Left lobe of liver (tissue), 2 donors: ENCODE measurements at regions not wholly inside any gene's neighbourhood (a gene's known extent, or its start where the extent isn't known, plus 50 kb on each side); places are given as distances from the start of the nearest gene placed in this dataset.
"Not testable (repeated sequence)": the region's sequence is repeated elsewhere in the genome, so short reads cannot be mapped to it uniquely, and the experiment has no call there.

Source experiments
- ATAC-seq: fragments of 200-7000 bp; cut with Tn5 transposase; one replicate; pipeline ENCODE4 v1.9.1; 2020; ENCODE audit warnings: mild to moderate bottlenecking, moderate library complexity
- DNase-seq: peaks from one replicate; pipeline ENCODE4 v3.0.0-alpha.2; 2020; ENCODE audit warnings: low spot score
- donor health status: DM: no; HTN: no; CAD: no; lungs with moderate emphysema.
- donor health status: DM: no; HTN: yes; CAD: no.

DNA sequence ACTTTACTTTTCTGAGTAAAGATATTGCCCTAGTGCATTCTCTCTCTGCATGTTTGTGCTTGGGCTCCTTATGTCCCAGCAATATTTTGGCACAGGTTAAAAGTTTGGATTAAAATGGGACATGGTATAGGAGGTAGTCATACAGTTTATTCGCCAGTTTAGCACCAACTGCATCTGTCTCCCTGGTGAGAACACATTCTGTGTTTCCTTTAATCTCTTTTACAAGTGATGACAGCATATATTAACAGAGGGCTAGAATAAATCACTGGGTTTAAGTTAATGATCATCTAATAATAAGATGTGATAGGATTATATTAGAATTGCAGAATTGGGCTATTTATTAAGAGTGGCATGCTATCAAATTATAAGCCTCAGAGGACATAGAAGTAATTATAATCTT lies 550.1 kb downstream of the LRRC70 start:
- no peak for ATAC-seq

DNA sequence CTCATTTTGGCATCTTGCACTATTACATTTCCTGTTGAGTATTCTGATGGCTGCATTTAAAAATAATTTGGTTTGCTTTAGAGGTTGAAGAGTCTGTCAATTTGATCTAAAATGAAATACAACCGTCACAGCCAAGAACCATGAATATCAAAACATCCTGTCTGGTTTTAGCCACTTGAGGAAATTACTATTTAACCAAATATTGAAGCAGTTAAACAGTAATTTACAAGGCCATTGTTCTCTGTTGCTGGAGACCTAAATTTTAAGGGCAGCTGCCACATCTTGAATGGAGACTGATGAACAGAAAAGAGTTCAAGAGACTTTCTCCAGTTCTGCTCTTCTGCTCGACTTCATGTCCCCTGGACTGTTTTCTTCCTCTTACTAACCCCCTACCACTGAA lies 549.4 kb downstream of the LRRC70 start:
- no peak for ATAC-seq
- no peak for DNase-seq

More for the DNA sequence above, 550.1 kb downstream of the LRRC70 start:
- DNase-seq, result no peak

DNA sequence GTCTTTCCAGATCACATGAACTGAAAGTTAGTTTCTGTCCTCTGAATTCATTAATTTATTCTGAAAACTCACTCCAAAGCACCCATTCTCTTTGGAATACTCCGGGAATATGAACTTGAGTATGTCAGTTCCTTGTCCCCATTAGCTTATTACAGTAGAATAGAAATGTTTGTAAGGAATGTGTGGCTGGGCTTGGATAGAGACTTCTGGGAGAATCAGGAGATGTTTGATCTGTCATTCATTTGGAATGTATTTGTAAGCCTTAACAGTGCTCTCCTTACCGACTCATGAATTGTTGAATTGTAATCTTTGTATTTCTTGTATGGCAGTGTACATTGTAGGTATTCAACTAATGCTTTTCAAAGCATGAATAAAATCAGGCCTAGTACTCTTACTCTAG lies 548.4 kb downstream of the LRRC70 start:
- no peak for ATAC-seq

DNA sequence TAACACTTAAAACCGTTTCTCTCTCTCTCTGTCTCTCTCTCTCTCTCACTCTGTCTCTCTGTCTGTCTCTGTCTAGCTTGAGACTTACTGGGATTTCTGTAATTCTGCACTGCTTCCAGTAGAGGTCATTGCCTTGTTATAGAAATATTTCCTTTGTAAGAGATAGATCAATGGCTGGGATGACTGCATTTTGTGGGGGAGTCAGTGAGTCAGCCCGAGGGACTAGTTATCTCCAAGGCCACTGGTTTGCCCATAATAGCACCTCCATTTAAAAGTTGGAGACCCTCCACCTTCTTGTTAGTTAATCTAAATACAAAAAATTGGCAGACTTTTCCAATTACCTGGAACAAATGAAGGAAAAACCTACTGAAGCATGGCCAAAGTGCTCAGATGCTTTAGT lies 547.2 kb downstream of the LRRC70 start:
- peak; percentile 95 for ATAC-seq
- no peak for DNase-seq

More for the DNA sequence above, 548.4 kb downstream of the LRRC70 start:
- no peak for DNase-seq

DNA sequence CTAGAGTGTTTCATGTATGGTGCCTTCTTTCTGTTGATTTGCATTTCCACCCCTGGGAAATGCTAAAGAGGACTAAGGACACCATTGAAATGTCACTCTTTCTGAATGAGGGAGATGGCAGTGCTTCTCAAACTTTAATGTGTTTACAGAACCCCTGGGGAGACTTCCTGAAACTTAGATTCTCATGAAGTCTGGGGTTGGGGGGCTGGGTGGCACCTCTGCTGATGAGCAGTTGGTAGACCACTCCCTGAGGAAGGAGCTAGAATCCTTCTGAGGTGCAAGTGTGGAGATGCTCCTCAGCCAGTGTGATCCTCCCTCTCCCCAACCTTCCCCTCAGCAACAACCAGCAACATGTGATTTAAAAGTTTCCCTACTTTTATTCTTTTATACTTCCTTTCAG lies 546.8 kb downstream of the LRRC70 start:
- DNase-seq (no peak), ATAC-seq (no peak)

DNA sequence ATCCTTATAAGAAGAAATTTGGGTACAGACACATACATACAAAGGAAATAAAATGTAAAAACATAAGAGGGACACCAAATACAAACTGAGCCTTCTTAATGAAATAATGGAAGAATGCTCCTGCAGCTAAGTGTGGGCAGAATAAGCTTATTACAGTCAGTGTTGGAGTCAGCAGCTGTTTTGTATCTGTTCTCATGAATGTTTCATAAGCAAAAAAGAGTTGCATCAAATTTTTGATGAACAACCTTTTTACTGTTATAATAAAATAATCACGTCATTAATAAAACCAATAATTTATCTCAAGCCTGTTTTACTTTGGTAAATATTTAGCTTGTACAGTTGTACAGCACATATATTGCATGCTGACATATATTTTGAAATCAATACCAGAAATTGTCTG lies 545.6 kb downstream of the LRRC70 start:
- DNase-seq (no peak), ATAC-seq (no peak)

DNA sequence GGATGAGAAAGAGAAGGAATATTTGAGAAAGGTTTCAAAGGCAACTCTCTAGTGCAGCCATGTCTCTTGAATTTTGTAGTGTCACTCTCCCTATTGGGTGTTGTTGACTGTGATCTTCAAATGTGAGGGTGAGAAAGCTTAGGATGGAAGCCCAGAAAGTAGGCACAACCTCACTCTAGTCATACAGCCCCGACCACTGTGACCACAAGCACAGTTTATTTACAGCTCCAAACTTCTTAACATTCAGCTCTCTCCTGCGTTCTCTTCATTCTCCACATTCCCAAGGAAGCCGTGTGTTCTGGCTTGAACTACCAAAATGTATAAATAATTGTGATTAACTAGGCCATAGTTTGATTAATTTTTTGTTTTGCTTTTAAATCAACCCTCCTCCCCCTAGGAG lies 542.9 kb downstream of the LRRC70 start:
- ATAC-seq (no peak), DNase-seq (no peak)

DNA sequence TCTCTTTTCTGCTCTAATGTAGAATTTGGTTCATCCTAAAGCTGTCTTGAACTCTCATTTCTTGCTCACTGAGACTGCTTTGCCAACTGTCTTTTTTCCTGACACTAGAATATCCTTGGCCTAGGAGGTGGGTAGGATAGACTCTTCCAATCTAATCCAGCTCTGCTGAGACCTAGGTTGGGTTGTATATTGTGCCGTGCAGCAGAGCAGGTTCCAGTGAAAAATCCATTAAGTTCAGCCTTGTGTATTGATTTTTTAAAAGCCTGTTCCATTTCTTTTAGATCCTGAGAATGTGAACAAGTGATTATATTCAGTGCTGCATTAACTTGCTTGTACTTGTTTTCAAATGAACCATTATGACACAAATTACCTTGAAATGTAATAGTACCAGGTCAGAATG lies 539.6 kb downstream of the LRRC70 start:
- ATAC-seq (no peak), DNase-seq (no peak)

DNA sequence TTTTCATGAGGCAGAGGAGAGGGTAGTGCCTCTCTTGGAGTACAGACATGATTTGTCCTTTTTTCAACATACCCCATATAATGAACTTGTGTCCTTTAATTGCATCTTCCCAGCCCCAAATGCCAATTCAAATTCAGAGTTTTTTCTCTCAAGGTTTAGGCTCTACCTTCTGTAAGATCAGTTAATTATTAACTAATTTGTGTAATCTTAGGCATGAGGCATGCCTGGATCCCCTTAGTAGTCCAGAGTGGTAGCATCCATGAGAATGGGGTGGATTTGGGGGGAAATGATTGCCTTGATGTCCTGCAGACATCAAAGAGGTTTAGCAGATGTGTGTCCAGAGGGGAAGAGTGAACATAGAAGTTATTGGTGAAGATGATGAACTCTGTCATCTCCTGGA lies 533.3 kb downstream of the LRRC70 start:
- ATAC-seq (peak; percentile 67), DNase-seq (no peak)

DNA sequence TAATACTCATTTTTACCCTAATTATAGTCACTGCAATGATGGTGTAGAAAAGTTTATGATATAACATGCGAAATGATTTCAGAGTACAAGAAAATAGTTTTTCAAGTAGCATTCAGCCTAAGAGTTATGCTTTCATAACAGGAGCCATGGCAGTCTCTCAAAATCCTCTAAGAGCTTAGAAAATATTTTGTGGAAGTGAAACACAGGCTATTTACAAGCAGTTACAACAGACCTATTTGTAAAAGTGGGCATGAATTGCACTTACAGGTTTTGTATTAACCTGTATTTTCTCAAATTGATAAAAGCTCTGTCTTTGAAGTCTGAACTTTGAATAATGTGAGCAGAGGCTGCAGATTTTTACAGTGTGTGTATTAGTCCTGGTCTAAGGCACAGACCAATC lies 523.3 kb downstream of the LRRC70 start:
- DNase-seq (no peak), ATAC-seq (no peak)

DNA sequence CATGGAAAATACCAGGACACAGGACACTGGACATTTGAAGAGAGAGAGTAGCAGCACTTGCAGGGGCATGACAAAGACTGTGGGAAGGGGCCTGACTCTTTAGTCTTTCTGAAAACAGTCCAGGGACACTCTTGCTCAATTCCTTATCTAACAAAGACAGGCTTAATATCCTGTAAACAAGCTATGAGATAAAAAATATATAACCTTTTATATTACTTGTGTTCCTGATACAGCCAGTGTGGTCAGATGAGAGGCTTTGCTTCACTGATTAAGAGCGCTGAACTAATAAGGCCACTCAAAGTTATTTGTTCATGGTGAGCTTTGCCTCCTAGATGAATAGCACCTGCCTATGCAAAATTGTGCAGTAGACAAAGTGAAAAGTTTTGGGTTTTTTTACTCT lies 518.7 kb downstream of the LRRC70 start:
- DNase-seq (no peak), ATAC-seq (no peak)

DNA sequence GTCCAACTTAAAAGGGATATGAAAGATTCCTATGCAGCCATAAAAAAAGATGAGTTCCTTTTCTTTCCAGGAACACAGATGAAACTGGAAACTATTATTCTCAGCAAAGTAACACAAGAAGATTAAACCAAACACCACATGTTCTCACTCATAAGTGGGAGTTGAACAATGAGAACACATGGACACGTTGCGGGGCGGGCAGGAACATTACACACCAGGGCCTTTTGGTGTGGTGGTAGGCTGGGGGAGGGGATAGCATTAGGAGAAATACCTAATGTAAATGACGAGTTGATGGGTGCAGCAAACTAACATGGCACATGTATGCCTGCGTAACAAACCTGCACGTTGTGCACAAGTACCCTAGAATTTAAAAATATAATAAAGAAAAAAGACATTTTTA lies 516.1 kb downstream of the LRRC70 start:
- ATAC-seq, result no peak
- no peak for DNase-seq

DNA sequence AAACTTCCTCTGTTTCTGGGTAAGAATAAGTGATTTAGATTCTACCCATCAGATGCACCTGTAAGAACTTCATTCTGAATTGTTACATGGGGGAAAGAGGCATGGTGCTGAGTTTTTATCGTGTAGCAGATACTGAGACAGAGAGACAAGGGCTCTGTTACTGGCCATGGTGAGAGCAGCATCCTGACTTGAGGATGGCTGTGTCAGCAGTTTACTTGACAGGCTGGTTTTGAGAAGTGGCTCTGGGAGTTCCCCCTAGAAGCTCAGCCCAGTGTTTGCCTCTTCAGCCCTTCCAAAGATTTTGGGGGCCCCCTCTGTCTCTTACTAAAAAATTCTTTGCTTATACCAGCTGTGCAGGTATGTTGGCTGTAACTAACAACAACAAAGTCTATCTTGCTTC lies 510.5 kb downstream of the LRRC70 start:
- DNase-seq (no peak), ATAC-seq (no peak)

DNA sequence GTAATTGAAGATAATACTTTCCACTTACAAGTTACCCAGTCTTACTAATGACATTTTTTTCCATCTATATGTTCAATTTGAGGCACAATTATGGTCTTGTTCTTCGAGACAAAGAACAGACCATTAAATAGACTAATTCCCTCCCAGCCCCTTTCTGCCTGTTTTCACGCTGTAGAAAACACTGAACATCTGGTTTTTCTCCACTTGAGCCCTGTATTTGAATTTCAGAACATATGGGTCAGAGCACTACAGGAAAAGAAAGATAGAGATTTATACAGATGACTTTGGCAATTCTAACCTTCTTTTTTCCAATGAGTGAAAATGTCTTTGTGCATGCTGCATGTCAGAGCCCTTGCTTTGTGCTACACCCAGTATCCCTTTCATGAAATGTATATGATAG lies 506.9 kb downstream of the LRRC70 start:
- ATAC-seq (no peak), DNase-seq (no peak)

DNA sequence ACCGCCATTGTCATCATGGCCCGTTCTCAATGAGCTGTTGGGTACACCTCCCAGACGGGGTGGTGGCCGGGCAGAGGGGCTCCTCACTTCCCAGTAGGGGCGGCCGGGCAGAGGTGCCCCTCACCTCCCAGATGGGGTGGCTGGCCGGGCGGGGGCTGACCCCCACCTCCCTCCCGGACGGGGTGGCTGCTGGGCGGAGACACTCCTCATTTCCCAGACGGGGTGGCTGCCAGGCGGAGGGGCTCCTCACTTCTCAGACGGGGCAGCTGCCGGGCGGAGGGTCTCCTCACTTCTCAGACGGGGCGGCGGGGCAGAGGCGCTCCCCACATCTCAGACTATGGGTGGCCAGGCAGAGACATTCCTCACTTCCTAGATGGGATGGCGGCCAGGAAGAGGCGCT lies 505.1 kb downstream of the LRRC70 start:
- not testable (repeated sequence) for ATAC-seq, DNase-seq

DNA sequence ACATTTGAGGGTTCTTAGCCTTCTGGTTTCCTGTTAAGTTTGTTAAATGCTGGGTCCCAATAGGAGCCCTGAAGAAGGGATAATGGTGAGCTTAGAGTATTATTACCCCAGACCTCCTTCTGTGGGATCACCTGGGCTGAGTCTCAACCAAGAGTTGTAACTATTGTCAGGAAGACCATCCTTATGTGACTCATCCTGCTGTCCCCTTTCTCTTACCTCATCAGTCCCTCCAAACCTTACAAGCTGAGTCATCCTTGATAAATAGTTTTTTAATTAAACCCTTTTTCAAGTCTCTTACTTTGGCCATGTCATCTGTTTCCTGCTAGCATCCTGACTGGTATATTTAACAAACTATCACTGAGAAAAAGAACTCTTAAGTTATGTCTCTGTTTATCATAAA lies 502.8 kb downstream of the LRRC70 start:
- ATAC-seq, result no peak

DNA sequence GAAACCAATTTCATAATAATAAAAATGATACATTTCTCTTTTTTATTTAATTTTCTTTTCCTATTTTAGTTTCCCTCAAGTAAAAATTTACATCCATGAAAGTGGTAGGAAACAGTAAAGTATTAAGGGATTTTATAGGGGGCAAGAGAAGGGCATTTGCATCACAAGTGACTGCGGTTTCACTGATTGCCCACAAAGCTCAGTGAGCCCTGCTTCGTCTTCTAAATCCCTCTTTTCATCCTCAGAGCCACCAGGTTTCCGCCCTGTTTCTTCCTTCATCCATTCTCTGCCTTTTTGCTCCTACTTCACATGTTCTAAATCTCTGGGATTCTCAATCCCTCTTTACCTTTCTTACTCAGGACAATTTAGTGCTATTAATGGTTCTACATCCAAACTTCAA lies 491.4 kb downstream of the LRRC70 start:
- ATAC-seq (no peak), DNase-seq (no peak)

More for the DNA sequence above, 502.8 kb downstream of the LRRC70 start:
- DNase-seq, result no peak

DNA sequence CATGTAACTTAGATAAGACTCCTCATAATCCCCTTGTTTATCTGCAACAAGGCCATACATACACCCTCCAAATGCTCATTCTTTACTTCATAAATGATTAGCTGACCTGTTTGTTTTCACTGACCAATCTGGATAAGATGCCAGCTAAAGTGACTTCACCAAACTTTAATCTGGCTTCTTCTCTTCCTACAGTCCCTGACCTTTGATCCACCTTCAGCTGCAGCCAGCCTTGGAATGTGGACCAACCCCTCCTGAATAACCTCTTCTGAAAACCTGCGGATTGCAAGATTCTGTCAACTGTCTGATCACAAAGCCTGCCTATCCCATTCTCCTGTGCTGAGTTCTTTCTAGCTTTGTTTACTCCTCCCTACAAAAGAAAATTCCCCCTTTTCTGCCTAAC lies 476.8 kb downstream of the LRRC70 start:
- no peak for ATAC-seq
- no peak for DNase-seq

DNA sequence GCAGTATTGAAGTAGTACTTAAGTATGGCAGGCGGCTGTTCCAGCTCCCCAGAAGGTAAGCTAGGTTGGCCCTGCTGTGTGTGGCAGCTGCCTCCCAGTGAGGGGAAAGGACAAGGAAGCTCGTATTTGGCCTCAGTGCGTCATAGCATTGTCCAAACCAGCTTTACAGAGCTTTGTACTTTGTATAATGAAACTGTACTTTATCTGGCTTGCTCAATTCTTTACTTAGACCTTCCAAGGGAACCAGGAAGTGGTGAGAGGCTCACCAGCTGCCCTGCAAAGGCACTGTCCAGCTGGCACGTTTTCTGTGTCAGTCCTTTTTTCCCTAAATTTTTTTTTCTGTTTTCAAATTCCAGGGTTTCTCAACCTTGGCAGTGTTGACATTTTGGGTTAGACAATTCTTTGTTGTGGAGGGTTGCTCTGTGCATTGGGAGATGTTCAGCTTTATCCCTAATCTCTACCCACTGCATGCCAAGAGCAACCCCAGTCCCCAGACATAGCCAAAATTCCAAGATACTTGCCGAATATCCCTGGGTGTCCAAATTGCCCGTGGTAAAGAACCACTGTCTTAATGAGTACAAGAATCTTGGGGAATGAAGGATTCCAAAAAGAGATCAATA lies 474.5 kb downstream of the LRRC70 start:
- DNase-seq (peak; percentile 52), ATAC-seq (peak; percentile 98)

DNA sequence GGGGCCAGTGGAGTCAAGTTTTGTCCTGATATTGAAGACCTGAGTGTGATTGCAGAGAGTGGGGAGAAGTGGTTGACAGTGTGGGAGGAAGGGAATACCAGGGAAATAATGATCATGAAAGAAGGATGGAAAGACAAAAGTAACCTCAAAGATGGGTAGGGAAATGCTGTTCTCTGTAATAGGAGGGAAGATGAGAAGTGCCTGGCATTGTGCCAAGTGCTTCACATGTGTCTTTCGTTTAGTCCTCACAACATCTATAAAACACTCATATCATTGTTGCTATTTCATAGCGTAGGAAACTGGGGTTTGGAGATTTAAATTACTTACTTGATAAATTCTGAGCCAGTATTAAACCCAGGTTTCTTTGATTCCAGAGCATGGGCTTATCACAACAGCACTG lies 472.3 kb downstream of the LRRC70 start:
- DNase-seq, result no peak

DNA sequence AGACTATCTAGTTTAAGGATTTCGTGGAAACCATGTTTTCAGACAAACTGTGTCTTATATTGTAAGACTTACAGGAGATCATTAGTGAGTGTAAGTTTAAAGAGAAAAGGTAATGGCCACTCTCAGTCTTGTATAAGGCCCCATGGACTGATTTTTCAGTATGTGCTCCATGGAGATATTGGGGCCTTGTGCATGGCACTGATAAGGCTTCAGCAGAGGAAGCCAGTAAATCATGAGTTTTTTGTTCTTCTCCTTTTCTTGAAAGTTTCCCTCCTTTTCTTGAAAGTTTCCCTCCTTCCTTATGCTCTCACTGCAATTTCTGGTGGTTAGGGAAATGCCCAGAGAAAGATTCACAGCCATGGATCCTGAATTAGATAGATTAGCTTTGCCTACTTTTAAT lies 471.3 kb downstream of the LRRC70 start:
- no peak for DNase-seq
- no peak for ATAC-seq

More for the DNA sequence above, 472.3 kb downstream of the LRRC70 start:
- no peak for ATAC-seq

DNA sequence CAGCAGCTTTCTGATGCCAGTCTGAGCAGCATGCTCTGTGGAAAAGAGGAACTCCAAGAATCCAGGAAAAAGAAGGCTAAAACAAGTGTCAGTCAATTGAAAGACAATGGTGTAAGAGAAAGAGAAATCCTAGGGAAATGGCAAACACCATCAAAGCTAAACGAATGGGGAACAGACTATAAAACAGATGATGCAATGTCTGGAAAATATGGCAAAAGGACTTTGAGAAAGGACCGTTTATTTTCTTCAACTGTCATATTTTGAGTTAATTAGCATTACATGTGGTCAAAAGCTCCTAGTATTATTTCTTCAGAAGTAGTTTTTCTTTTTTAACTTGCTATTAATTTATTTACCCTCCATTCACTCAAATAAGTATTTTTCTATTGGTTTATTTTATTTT lies 465.2 kb downstream of the LRRC70 start:
- ATAC-seq (no peak), DNase-seq (no peak)

DNA sequence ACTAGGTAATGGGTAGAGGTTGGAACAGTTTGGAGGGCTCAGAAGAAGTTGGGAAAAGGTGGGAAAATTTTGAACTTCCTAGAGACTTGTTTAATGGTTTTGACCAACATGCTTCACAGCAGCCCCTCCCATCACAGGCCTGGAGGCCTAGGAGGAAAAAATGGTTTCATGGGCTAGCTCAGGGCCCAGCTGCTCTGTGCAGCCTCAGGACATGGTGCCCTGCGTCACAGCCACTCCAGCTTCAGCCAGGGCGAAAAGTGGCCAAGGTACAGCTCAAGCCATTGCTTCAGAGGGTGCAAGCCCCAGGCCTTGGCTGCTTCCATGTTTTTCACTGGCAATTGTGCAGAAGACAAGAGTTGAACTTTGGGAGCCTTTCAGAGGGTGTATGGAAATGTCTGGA lies 453.7 kb downstream of the LRRC70 start:
- DNase-seq (no peak), ATAC-seq (no peak)

DNA sequence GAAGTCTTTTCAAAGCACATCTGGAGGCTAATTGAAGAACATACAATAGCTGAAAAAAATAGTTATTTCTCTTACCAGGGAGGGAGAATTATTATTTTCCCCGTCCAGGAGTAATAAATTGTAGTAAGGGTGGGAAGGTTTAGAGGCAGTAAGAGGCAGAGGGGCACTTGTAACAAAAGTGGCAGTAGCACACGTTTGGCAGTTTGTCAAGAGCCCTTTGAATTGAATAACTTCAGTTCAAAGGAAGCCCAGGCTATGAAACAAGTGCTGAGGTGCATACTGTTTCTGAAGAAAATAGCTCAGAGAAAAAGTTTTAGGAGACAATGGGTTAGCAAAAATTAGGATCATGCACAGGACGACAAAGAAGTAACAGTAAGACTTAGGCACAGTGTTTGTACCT lies 451.3 kb downstream of the LRRC70 start:
- ATAC-seq (no peak), DNase-seq (no peak)
